HCT116 (cell line): ENCODE measurements at regions not wholly inside any gene's neighbourhood (a gene's known extent, or its start where the extent isn't known, plus 50 kb on each side); places are given as distances from the start of the nearest gene placed in this dataset.

Experiments
- ATAC-seq: fragments of 200-7000 bp; cut with Tn5 transposase; 2 replicates; pipeline ENCODE4 v1.9.1; 2020; ENCODE audit warnings: mild to moderate bottlenecking, moderate library complexity
- BruUV-seq: library from RNA; stranded (reverse); fragments of 400-500 nt; replicated peaks from 2 replicates; lab custom pipeline; 2021; lab: Mats Ljungman, UMichigan
- CTCF ChIA-PET: fragments of 300-600 bp; sonication (Branson Sonifier 250); formaldehyde crosslinking; loops from one replicate; lab custom pipeline; 2021; ENCODE audit warnings: antibody characterized with exemption; lab: Charles Lee
- POLR2A ChIA-PET: fragments of 300-600, 350-600 bp; sonication (Branson Sonifier 250); formaldehyde crosslinking; loops from one replicate; lab custom pipeline; 2021; ENCODE audit warnings: antibody characterized with exemption; lab: Charles Lee
- RAD21 ChIA-PET, 2 experiments: fragments of 300-600 bp; sonication (Branson Sonifier 250); formaldehyde crosslinking; loops; one replicate each; lab custom pipeline; 2023; ENCODE audit warnings: low total read pairs in 2 of 2; ENCODE audit not compliant: uncharacterized antibody in 2 of 2, unreplicated experiment in 2 of 2, low non-redundant PET in 1 of 2; lab: Charles Lee
- DNase-seq: peaks from one replicate; pipeline ENCODE4 v3.0.0-alpha.2; 2010; ENCODE audit warnings: low read depth, low spot score
- H2AFZ ChIP-seq: fragments of 200-600 bp; shearing (Covaris generic), sonication (generic); 2 replicates; pipeline ENCODE4 v1.6.1; 2017; ENCODE audit warnings: low read depth, mixed run types, mixed read lengths, antibody characterized with exemption, low read length; ENCODE audit not compliant: poor library complexity, severe bottlenecking
- H3K27ac ChIP-seq: 2 replicates; pipeline ENCODE4 v1.5.1; 2012; ENCODE audit warnings: low read depth, low read length
- H3K27me3 ChIP-seq: fragments of 200-600 bp; sonication (generic); 2 replicates; pipeline ENCODE4 v1.6.1; 2016; ENCODE audit warnings: mixed run types, low read length, mixed read lengths; ENCODE audit not compliant: insufficient read depth
- H3K36me3 ChIP-seq, 2 experiments: fragments of 200-500 bp in 1 of 2; fragments of 200-600 bp in 1 of 2; sonication (Bioruptor generic) in 1 of 2; sonication (generic) in 1 of 2; 2 replicates each; pipeline versions ENCODE4 v1.5.1 to v1.6.1; 2014 to 2016; ENCODE audit warnings: low read length in 2 of 2, inconsistent platforms in 1 of 2, mixed read lengths in 1 of 2, mixed run types in 1 of 2; ENCODE audit not compliant: insufficient read depth in 2 of 2, control insufficient read depth in 1 of 2
- H3K4me1 ChIP-seq, 2 experiments: fragments of 200-600 bp in 1 of 2; sonication (generic) in 1 of 2; 2 replicates each; pipeline versions ENCODE4 v1.5.1 to v1.6.1; 2012 to 2017; ENCODE audit warnings: low read length in 2 of 2, inconsistent platforms in 1 of 2, mild to moderate bottlenecking in 1 of 2, mixed read lengths in 1 of 2, mixed run types in 1 of 2, moderate library complexity in 1 of 2; ENCODE audit not compliant: insufficient read depth in 2 of 2, control insufficient read depth in 1 of 2
- H3K4me2 ChIP-seq: fragments of 200-600 bp; sonication (generic); 2 replicates; pipeline ENCODE4 v1.6.1; 2017; ENCODE audit warnings: mixed run types, low read length, mixed read lengths
- H3K4me3 ChIP-seq, 2 experiments: fragments of 200-600 bp in 1 of 2; sonication (generic) in 1 of 2; replicated peaks in 1 of 2; 2 replicates each; pipeline ENCODE4 v1.5.1; 2011 to 2016; ENCODE audit warnings: low read length in 2 of 2, control low read depth in 1 of 2, low read depth in 1 of 2, mild to moderate bottlenecking in 1 of 2, mixed read lengths in 1 of 2, mixed run types in 1 of 2
- H3K79me2 ChIP-seq: fragments of 200-600 bp; sonication (generic); 2 replicates; pipeline ENCODE4 v1.6.1; 2017; ENCODE audit warnings: mild to moderate bottlenecking, mixed run types, low read length, moderate library complexity, mixed read lengths; ENCODE audit not compliant: insufficient read depth
- H3K9ac ChIP-seq: fragments of 200-600 bp; sonication (generic); 2 replicates; pipeline ENCODE4 v1.6.1; 2016; ENCODE audit warnings: low read length, mixed read lengths
- H3K9me2 ChIP-seq: fragments of 200-600 bp; sonication (generic), shearing (Covaris generic); 2 replicates; pipeline ENCODE4 v1.6.1; 2017; ENCODE audit warnings: mixed run types, mild to moderate bottlenecking, moderate library complexity; ENCODE audit not compliant: insufficient read depth
- H3K9me3 ChIP-seq, 2 experiments: fragments of 200-500 bp in 1 of 2; fragments of 200-600 bp in 1 of 2; sonication (Bioruptor generic) in 1 of 2; sonication (generic) in 1 of 2; 2 replicates each; pipeline ENCODE4 v1.6.1; 2014 to 2017; ENCODE audit warnings: low read length in 2 of 2, mixed read lengths in 2 of 2, inconsistent platforms in 1 of 2, low read depth in 1 of 2, mild to moderate bottlenecking in 1 of 2, mixed run types in 1 of 2, moderate library complexity in 1 of 2; ENCODE audit not compliant: control insufficient read depth in 1 of 2, insufficient read depth in 1 of 2
- H4K20me1 ChIP-seq: fragments of 200-600 bp; sonication (generic), shearing (Covaris generic); 2 replicates; pipeline ENCODE4 v1.6.1; 2017; ENCODE audit warnings: mixed run types, mild to moderate bottlenecking, moderate library complexity; ENCODE audit not compliant: insufficient read depth
- CEBPB ChIP-seq: IDR thresholded peaks from 2 replicates; pipeline ENCODE4 v1.6.1; 2012; ENCODE audit warnings: low read depth
- EGR1 ChIP-seq: IDR thresholded peaks from 2 replicates; pipeline ENCODE4 v1.6.1; 2012; ENCODE audit warnings: low read depth
- ELF1 ChIP-seq: IDR thresholded peaks from 2 replicates; pipeline ENCODE4 v1.6.1; 2012; ENCODE audit warnings: low read depth, borderline replicate concordance
- FOSL1 ChIP-seq: IDR thresholded peaks from 2 replicates; pipeline ENCODE4 v1.6.1; 2012; ENCODE audit warnings: low read depth
- JUND ChIP-seq: IDR thresholded peaks from 2 replicates; pipeline ENCODE4 v1.6.1; 2012
- POLR2A ChIP-seq: IDR thresholded peaks from 2 replicates; pipeline ENCODE4 v1.7.0; 2011; ENCODE audit warnings: borderline replicate concordance; ENCODE audit not compliant: insufficient read depth, insufficient read length; ENCODE audit errors: extremely low read depth
- POLR2AphosphoS5 ChIP-seq: IDR thresholded peaks from 2 replicates; pipeline ENCODE4 v1.6.1; 2011; ENCODE audit warnings: mild to moderate bottlenecking, low read depth, low read length, moderate library complexity
- RAD21 ChIP-seq: IDR thresholded peaks from 2 replicates; pipeline ENCODE4 v1.6.1; 2012; ENCODE audit warnings: low read depth, mild to moderate bottlenecking
- SIN3A ChIP-seq: IDR thresholded peaks from 2 replicates; pipeline ENCODE4 v1.6.1; 2012; ENCODE audit warnings: low read depth
- SP1 ChIP-seq: IDR thresholded peaks from 2 replicates; pipeline ENCODE4 v1.6.1; 2012; ENCODE audit warnings: low read depth
- SRF ChIP-seq: IDR thresholded peaks from 2 replicates; pipeline ENCODE4 v1.6.1; 2012; ENCODE audit warnings: low read depth
- TCF7L2 ChIP-seq: IDR thresholded peaks from 2 replicates; pipeline ENCODE4 v1.7.0; 2011; ENCODE audit warnings: borderline replicate concordance, inconsistent platforms; ENCODE audit not compliant: insufficient read depth, insufficient read length; ENCODE audit errors: extremely low read depth
- ZFX ChIP-seq: fragments of 450-650 bp; IDR thresholded peaks from 2 replicates; pipeline ENCODE4 v1.6.1; 2017
- ZNF274 ChIP-seq: fragments of 200-500 bp; sonication (Bioruptor generic); IDR thresholded peaks from 2 replicates; pipeline ENCODE4 v1.6.1; 2014; ENCODE audit warnings: mild to moderate bottlenecking, low read depth, low read length, inconsistent platforms
- intact Hi-C: fragments of 100-400 bp; cut with micrococcal nuclease; formaldehyde crosslinking; loops from 2 replicates; pipeline ENCODE4 v1.10.0; 2022
- TF ChIP-seq, protein P1 (sequence below): IDR thresholded peaks from 2 replicates; pipeline ENCODE4 v1.6.1; 2011; ENCODE audit warnings: mild to moderate bottlenecking, low read length, moderate library complexity; ENCODE audit not compliant: insufficient replicate concordance; ENCODE audit errors: extremely low read depth
- TF ChIP-seq, protein P2 (sequence below): IDR thresholded peaks from 2 replicates; pipeline ENCODE4 v1.6.1; 2012

DNA sequence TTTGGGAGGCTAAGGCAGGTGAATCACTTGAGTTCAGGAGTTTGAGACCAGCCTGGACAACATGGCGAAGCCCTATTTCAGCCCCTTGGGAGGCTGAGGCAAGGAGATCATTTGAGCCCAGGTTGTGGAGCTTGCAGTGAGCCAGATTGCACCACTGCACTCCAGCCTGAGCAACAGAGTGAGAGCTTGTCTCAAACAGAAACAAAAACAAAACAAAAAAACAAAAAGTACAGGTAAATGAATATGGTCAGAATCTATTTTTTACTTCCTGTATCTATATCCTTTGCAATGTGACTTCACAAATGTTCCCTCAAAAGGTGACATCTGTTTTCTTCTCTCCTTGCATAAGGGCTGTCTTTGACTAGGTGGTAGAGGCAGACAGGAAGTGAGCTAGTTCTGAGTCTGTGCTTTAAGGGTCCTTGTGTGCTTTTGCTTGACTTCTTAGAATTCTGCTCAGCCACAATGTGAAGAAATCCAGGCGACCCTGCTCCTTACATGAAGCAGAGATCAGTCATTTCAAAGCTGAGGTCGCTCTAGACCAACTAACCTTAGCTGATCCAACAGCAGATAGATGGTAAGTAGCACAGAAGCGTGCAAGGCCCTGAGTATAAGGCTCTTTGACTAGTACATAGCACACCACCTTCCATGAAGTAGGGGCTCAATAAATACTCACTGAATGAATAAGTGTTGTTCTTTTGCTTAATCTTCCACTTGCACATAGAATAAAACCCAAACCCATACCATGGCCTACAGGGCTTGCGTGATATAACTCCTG, 423.2 kb upstream of the PCDH15 start:
- intact Hi-C loops = no loop called here
- no TSS peak for BruUV-seq
- Histone ChIP-seq H3K4me2 (no peak overlapping the region), H3K9me3 (peaks cover 5 to 11% of the 10 kb centered on the region in 2 experiments; a peak in 3 of 4 replicates), H3K9me2 (no peaks in the 10 kb centered on the region), H2AFZ (no peak overlapping the region), H4K20me1 (no peaks in the 10 kb centered on the region), H3K36me3 (no peaks in the 10 kb centered on the region), H3K27ac (no peak overlapping the region), H3K79me2 (no peaks in the 10 kb centered on the region), H3K27me3 (no peaks in the 10 kb centered on the region), H3K4me1 (no peaks in the 10 kb centered on the region), H3K9ac (no peak overlapping the region), H3K4me3 (no peak overlapping the region)
- POLR2A ChIA-PET = no interaction called here
- TF ChIP-seq CEBPB (no peak), ZNF274 (no peak), POLR2A (no peak), ELF1 (no peak), POLR2AphosphoS5 (no peak), RAD21 (no peak), FOSL1 (no peak), ZFX (no peak), TCF7L2 (no peak), EGR1 (no peak), JUND (no peak), SP1 (no peak), SIN3A (no peak), SRF (no peak)
- TF ChIP-seq, protein P1, sequence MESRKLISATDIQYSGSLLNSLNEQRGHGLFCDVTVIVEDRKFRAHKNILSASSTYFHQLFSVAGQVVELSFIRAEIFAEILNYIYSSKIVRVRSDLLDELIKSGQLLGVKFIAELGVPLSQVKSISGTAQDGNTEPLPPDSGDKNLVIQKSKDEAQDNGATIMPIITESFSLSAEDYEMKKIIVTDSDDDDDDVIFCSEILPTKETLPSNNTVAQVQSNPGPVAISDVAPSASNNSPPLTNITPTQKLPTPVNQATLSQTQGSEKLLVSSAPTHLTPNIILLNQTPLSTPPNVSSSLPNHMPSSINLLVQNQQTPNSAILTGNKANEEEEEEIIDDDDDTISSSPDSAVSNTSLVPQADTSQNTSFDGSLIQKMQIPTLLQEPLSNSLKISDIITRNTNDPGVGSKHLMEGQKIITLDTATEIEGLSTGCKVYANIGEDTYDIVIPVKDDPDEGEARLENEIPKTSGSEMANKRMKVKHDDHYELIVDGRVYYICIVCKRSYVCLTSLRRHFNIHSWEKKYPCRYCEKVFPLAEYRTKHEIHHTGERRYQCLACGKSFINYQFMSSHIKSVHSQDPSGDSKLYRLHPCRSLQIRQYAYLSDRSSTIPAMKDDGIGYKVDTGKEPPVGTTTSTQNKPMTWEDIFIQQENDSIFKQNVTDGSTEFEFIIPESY = no peak
- TF ChIP-seq, protein P2, sequence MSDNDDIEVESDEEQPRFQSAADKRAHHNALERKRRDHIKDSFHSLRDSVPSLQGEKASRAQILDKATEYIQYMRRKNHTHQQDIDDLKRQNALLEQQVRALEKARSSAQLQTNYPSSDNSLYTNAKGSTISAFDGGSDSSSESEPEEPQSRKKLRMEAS = no peak
- RAD21 ChIA-PET = no interaction called here
- CTCF ChIA-PET = no interaction called here
- DNase-seq (no peak), ATAC-seq (no peak)
